Heart left ventricle (tissue), 16 donors: ENCODE measurements at regions not wholly inside any gene's neighbourhood (a gene's known extent, or its start where the extent isn't known, plus 50 kb on each side); places are given as distances from the start of the nearest gene placed in this dataset.

Experiments
- ATAC-seq, 4 donors: fragments of 200-7000 bp; cut with Tn5 transposase; one replicate each; pipeline ENCODE4 v1.9.1; 2020 to 2022; ENCODE audit warnings: moderate library complexity in 4 of 4, mild to moderate bottlenecking in 3 of 4, moderate number of reproducible peaks in 1 of 4
- DNase-seq, 5 donors: peaks; one replicate each; pipeline ENCODE4 v3.0.0-alpha.2; 2020
- H3K27ac ChIP-seq, 12 donors: fragments of 200-600 bp; sonication (generic) in 4 of 12; one replicate each; pipeline versions ENCODE4 v1.5.0 to v1.8.0; 2016 to 2022; ENCODE audit warnings: mild to moderate bottlenecking in 2 of 12
- H3K27me3 ChIP-seq, 9 donors: fragments of 200-600 bp; sonication (generic) in 2 of 9; one replicate each; pipeline versions ENCODE4 v1.5.1 to v1.8.0; 2016 to 2022; ENCODE audit warnings: mild to moderate bottlenecking in 3 of 9
- H3K36me3 ChIP-seq, 9 donors: fragments of 200-600 bp; sonication (generic) in 2 of 9; one replicate each; pipeline versions ENCODE4 v1.5.0 to v1.8.0; 2018 to 2022; ENCODE audit warnings: mild to moderate bottlenecking in 2 of 9
- H3K4me1 ChIP-seq, 12 donors: fragments of 200-600 bp; sonication (generic) in 4 of 12; one replicate each; pipeline versions ENCODE4 v1.5.0 to v1.8.0; 2016 to 2022; ENCODE audit warnings: mild to moderate bottlenecking in 3 of 12
- H3K4me3 ChIP-seq, 12 donors: fragments of 200-600 bp; sonication (generic) in 4 of 12; one replicate each; pipeline versions ENCODE4 v1.5.0 to v1.8.0; 2017 to 2022; ENCODE audit warnings: mild to moderate bottlenecking in 9 of 12, moderate library complexity in 4 of 12
- H3K9me3 ChIP-seq, 12 donors: fragments of 200-600 bp; sonication (generic) in 4 of 12; one replicate each; pipeline versions ENCODE4 v1.5.0 to v1.8.0; 2016 to 2022; ENCODE audit warnings: mild to moderate bottlenecking in 1 of 12
- CTCF ChIP-seq, 12 donors: fragments of 200-600 bp; sonication (generic) in 4 of 12; IDR thresholded peaks; one replicate each; pipeline versions ENCODE4 v1.5.0 to v1.8.0; 2018 to 2022; ENCODE audit warnings: antibody characterized with exemption in 12 of 12, mild to moderate bottlenecking in 5 of 12
- POLR2A ChIP-seq, 2 donors: fragments of 450-650 bp; IDR thresholded peaks; one replicate each; pipeline ENCODE4 v1.6.1; 2017; ENCODE audit warnings: antibody characterized with exemption in 2 of 2, mild to moderate bottlenecking in 2 of 2, moderate library complexity in 2 of 2
- WGBS, 4 donors: extraction: QIAGEN DNeasy Blood & Tissue Kit in 2 of 4; methylation state at CpG; one replicate each; pipeline versions ENCODE4 v1.1.5 to v1.1.7; 2013 to 2018; 5-methylcytosine and 5-hydroxymethylcytosine counted together
- intact Hi-C, 10 donors: fragments of 100-400 bp; cut with DNase I; formaldehyde crosslinking; loops; one replicate each; pipeline versions ENCODE4 v1.11.1 to v1.14.2; 2022
- donor health status: ischemic (EF 13 %, LVEDD 7.1; RV severe dilation, severe dysfunction).
- donor health status: healthy with polysubstance abuse.
- donor health status: DM: no; HTN: yes; CAD: no.
- donor health status: DM: no; HTN: no; CAD: no.
- donor health status: ischemic (EF 25% LVEDD 6.9; RV normal size, moderate dysfunction).
- donor health status: ischemic (EF 25% LVEDD 5.7; RV mildly dilated, moderate dysfunction).
- donor health status: healthy.
- donor health status: DM: yes; HTN: yes; CAD: no.
- donor health status: ischemic (EF 35%, LVEDD 5.7; RV mildly dilated, moderate dysfunction).
- donor health status: nonischemic (EF 11% LVEDD 7.7; RV severe dilation, severe dysfunction).
- donor health status: DM: yes; HTN: yes; CAD: no.
- donor health status: PGD.
- donor health status: ischemic (EF 29% LVEDD 5.4; RV normal size, mild dysfunction).
- donor health status: nonischemic (EF 23%, LVEDD 6.1; RV moderate dilation, normal function).

GRCh38 chr3:174767853-174768382, 91.2 kb upstream of the NAALADL2 start:
- DNase-seq = no peak
- peak in 1 of 4 donors; percentile 51 for ATAC-seq
- TF ChIP-seq CTCF (IDR thresholded peaks at IDR 0.05) (no peak), POLR2A (IDR thresholded peaks at IDR 0.05) (no peak)
- Histone ChIP-seq H3K36me3 (no peaks in the 10 kb centered on the region), H3K4me3 (no peak overlapping the region), H3K27ac (no peak overlapping the region), H3K9me3 (no peaks in the 10 kb centered on the region), H3K27me3 (no peaks in the 10 kb centered on the region), H3K4me1 (no peaks in the 10 kb centered on the region)
- WGBS, 4 donors = 53 to 76% (median 64%) methylated on average over 5 of the region's 5 CpGs
- intact Hi-C loops = no loop called here

GRCh38 chr3:174769171-174769570, 90.0 kb upstream of the NAALADL2 start:
- H3K27ac ChIP-seq = no peak overlapping the region
- intact Hi-C loops = no loop called here
- TF ChIP-seq CTCF (IDR thresholded peaks at IDR 0.05) (no peak), POLR2A (IDR thresholded peaks at IDR 0.05) (no peak)
- no peaks in the 10 kb centered on the region for H3K36me3 ChIP-seq
- H3K4me3 ChIP-seq = no peak overlapping the region
- no peaks in the 10 kb centered on the region for H3K27me3 ChIP-seq
- DNase-seq (no peak), ATAC-seq (no peak)
- 85 to 91% (median 89%) methylated on average over 2 of the region's 2 CpGs for WGBS, 4 donors
- H3K9me3 ChIP-seq = no peaks in the 10 kb centered on the region
- no peaks in the 10 kb centered on the region for H3K4me1 ChIP-seq

- Histone ChIP-seq H3K27ac (peak overlapping the region in 8 of 12 donors; percentile 38 to 79 (median 66)), H3K9me3 (peaks cover 0 to 15% (median 0%) of the 10 kb centered on the region in 12 donors), H3K36me3 (no peaks in the 10 kb centered on the region), H3K4me1 (peaks cover 0 to 13% (median 0%) of the 10 kb centered on the region in 12 donors), H3K27me3 (no peaks in the 10 kb centered on the region), H3K4me3 (no peak overlapping the region)
- intact Hi-C loops = loop anchor here in 3 of 10 donors (2.0 to 10.0 kb wide), 3 partner anchors 15 to 341 kb away; no protein-coding TSS in a partner anchor
- 17 to 34% (median 25%) methylated on average over 3 of the region's 3 CpGs for WGBS, 4 donors
- ATAC-seq (peak; percentile 89 to 99 (median 98)), DNase-seq (peak in 4 of 5 donors; percentile 16 to 51 (median 32))
- TF ChIP-seq CTCF (IDR thresholded peaks at IDR 0.05) = no peak
- TF ChIP-seq POLR2A (IDR thresholded peaks at IDR 0.05) = no peak
These were observed 83.5 kb upstream of the NAALADL2 start for GRCh38 chr3:174775603-174776002.

DNA sequence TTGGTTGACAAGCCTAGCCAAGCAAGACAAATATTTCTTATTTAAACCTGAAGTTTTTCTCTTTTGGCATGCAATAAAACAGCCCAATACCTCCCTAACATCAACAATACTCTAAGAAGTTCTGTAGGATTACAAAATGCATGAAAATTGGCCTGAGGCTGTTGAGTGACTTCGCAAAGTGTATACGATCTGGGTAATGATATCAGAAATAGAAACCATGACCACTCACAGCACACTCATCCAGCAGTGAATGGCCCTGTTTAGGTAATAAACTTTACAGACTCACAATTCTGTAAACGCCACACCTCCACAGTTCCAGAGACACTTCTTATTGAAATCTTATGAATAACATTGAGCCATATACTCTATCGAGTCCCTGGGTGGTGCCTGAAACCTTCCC, 83.0 kb upstream of the NAALADL2 start:
- Histone ChIP-seq H3K27ac (peak overlapping the region in 9 of 12 donors; percentile 38 to 79 (median 60)), H3K27me3 (no peaks in the 10 kb centered on the region), H3K4me3 (no peak overlapping the region), H3K9me3 (peaks cover 0 to 17% (median 0%) of the 10 kb centered on the region in 12 donors), H3K36me3 (no peaks in the 10 kb centered on the region), H3K4me1 (peaks cover 0 to 13% (median 0%) of the 10 kb centered on the region in 12 donors)
- intact Hi-C loops = loop anchor here in 3 of 10 donors (2.0 to 10.0 kb wide), 3 partner anchors 15 to 341 kb away; no protein-coding TSS in a partner anchor
- DNase-seq = no peak
- ATAC-seq = peak; percentile 11 to 36 (median 28)
- WGBS, 4 donors = 75 to 78% (median 75%) methylated on average over 4 of the region's 4 CpGs
- no peak for TF ChIP-seq CTCF (IDR thresholded peaks at IDR 0.05)
- no peak for TF ChIP-seq POLR2A (IDR thresholded peaks at IDR 0.05)
